ENCODE measurements at regions not wholly inside any gene's neighbourhood (a gene's known extent, or its start where the extent isn't known, plus 50 kb on each side); places are given as distances from the start of the nearest gene placed in this dataset.

DNA sequence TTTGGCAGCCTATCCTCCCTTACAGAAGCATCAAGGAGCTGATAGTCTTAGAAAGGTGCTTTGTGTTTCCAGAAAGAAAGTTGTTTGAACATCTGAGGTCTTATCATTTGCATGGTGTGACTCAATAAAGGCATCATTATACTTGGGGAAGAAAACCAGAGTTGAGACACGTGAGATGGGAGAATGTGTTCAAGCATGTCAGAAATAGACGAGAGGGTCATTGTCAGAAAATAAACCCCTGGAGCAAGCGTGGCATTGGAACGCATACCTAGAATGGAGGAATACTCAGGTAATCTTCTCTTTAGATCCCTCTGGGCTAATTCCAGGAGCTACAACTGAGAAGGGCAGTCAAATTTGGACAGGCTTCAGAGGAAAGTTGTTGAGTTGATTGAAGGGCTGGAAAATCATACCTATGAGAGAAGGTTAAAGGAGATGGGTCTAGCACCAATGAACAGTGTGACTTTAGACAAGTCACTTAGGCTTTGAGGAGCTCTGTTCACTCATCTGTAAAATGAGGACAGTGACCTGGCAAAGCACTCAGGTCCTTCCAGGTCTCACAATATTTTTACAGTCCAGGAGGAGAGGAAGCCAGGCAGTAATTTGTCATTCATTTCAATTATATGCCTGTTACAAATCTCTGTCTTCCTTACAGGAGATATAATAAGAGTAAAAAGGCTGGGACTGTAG lies 101.3 kb upstream of the C1orf21 start:
- H4K91ac ChIP-seq (ENCODE audit: insufficient read length, low read depth, low read length), result no peak overlapping the region
- H2BK5ac ChIP-seq (ENCODE audit: insufficient read length, low read length), result no peak overlapping the region
- H4K5ac ChIP-seq (ENCODE audit: insufficient read length, low read depth, low read length), result no peak overlapping the region
- H3K23me2 ChIP-seq (ENCODE audit: insufficient read length, low read depth, low read length, poor library complexity, severe bottlenecking), result no peaks in the 10 kb centered on the region
- no peak for TF ChIP-seq CTCF (conservative IDR thresholded peaks at IDR 0.05)
- no peak overlapping the region for H2BK120ac ChIP-seq (ENCODE audit: low read depth, low read length, poor library complexity, severe bottlenecking)
- no peak overlapping the region for H2BK20ac ChIP-seq (ENCODE audit: low read depth, low read length, poor library complexity, severe bottlenecking)
- no peak overlapping the region for H3K4me3 Mint-ChIP-seq
- H2BK15ac ChIP-seq (ENCODE audit: low read depth, low read length), result no peak overlapping the region
- no peak overlapping the region for H3K4ac ChIP-seq (ENCODE audit: low read depth, low read length)
- H2AK5ac ChIP-seq (ENCODE audit: insufficient read length, low read length), result no peak overlapping the region
- H3K27me3 Mint-ChIP-seq (ENCODE audit: low read depth), result no peaks in the 10 kb centered on the region
- no peaks in the 10 kb centered on the region for H3K27me3 ChIP-seq (ENCODE audit: insufficient read depth, low read length)
- H3K27ac ChIP-seq (ENCODE audit: insufficient read length, low read depth, low read length), result no peak overlapping the region
- no peak overlapping the region for H3T11ph ChIP-seq (ENCODE audit: low read length)
- H3K79me1 ChIP-seq (ENCODE audit: insufficient read depth, low read depth, low read length, poor library complexity, severe bottlenecking), result no peaks in the 10 kb centered on the region
- no peak for DNase-seq
- no peak overlapping the region for H3K4me2 ChIP-seq (ENCODE audit: insufficient read depth, insufficient read length, low read length)
- peaks cover 13 to 24% (median 13%) of the 10 kb centered on the region in 3 experiments; a peak in 6 of 7 replicates for H3K36me3 Mint-ChIP-seq (ENCODE audit: insufficient read depth in 1 of 3, low read depth in 3 of 3)
- H3K9me3 Mint-ChIP-seq, result peaks cover 26 to 30% of the 10 kb centered on the region in 2 experiments
- H3K4me1 ChIP-seq (ENCODE audit: insufficient read depth, low read length), result peaks cover 3% of the 10 kb centered on the region; the same call in 1 of the 2 replicates
- H3K56ac ChIP-seq (ENCODE audit: insufficient read length, low read depth, low read length), result no peak overlapping the region
- no peak overlapping the region for H3K18ac ChIP-seq (ENCODE audit: insufficient read length, low read depth, low read length)
- H3K4me1 Mint-ChIP-seq, result peaks cover 0 to 8% of the 10 kb centered on the region in 2 experiments; a peak in 2 of 4 replicates
- H2BK12ac ChIP-seq (ENCODE audit: insufficient read length, low read depth, low read length), result no peak overlapping the region
- no peaks in the 10 kb centered on the region for H3K79me2 ChIP-seq (ENCODE audit: insufficient read depth, low read length)
- no peak overlapping the region for H3K14ac ChIP-seq (ENCODE audit: insufficient read depth, low read length)
- WGBS (ENCODE audit: extremely low coverage, insufficient read length, low lambda C conversion rate), result no CpG with 5 or more reads among the region's 4 CpGs
- peaks cover 17% of the 10 kb centered on the region for H3K9me3 ChIP-seq (ENCODE audit: control insufficient read depth, low read depth, low read length)
- H3K23ac ChIP-seq (ENCODE audit: insufficient read length, low read depth, low read length), result no peak overlapping the region
- no peak overlapping the region for H3K27ac Mint-ChIP-seq
- H2AFZ ChIP-seq (ENCODE audit: low read length), result no peak overlapping the region
- no peak overlapping the region for H3K9ac ChIP-seq (ENCODE audit: extremely low read depth, insufficient read length, low read length)
- no peaks in the 10 kb centered on the region for H4K20me1 ChIP-seq (ENCODE audit: control insufficient read depth, insufficient read depth, insufficient read length)
- H4K8ac ChIP-seq (replicated peaks; ENCODE audit: insufficient read length, low read depth, low read length), result no peak overlapping the region
